K562 (cell line): ENCODE measurements at regions not wholly inside any gene's neighbourhood (a gene's known extent, or its start where the extent isn't known, plus 50 kb on each side); places are given as distances from the start of the nearest gene placed in this dataset.

Experiments used
- BCL6 ChIP-seq: fragments of 250-450 bp; sonication (Bioruptor Pico); IDR thresholded peaks from 2 replicates; pipeline ENCODE4 v1.4.0; 2020
- CBX8 ChIP-seq: fragments of 200-600 bp; sonication (generic); IDR thresholded peaks from 2 replicates; pipeline ENCODE4 v1.6.1; 2012; ENCODE audit warnings: borderline replicate concordance, mixed run types, low read depth, mild to moderate bottlenecking, moderate library complexity, mixed read lengths, low read length, control low read depth, inconsistent platforms; ENCODE audit not compliant: poor library complexity, severe bottlenecking; ENCODE audit errors: extremely low read depth
- ELF1 ChIP-seq: fragments of 200-800 bp; sonication (Bioruptor generic); IDR thresholded peaks from 2 replicates; pipeline ENCODE4 v1.6.1; 2016; ENCODE audit warnings: missing genetic modification characterization, missing compliant biosample characterization
- GABPA ChIP-seq: fragments of 200-800 bp; sonication (Bioruptor generic); conservative IDR thresholded peaks from 2 replicates; pipeline ENCODE4 v1.6.1; 2016; ENCODE audit warnings: low read depth, missing genetic modification characterization, missing compliant biosample characterization
- MCM2 ChIP-seq: fragments of 450-650 bp; IDR thresholded peaks from 2 replicates; pipeline ENCODE4 v1.6.1; 2017; ENCODE audit warnings: low read depth, mild to moderate bottlenecking
- NR2C1 ChIP-seq, 2 experiments: fragments of 450-650 bp; IDR thresholded peaks; 2 replicates each; pipeline ENCODE4 v1.6.1; 2017; ENCODE audit warnings: mild to moderate bottlenecking in 2 of 2, antibody characterized with exemption in 1 of 2, inconsistent platforms in 1 of 2, missing compliant biosample characterization in 1 of 2, missing genetic modification characterization in 1 of 2
- SP1 ChIP-seq: sonication (generic); formaldehyde crosslinking; IDR thresholded peaks from 2 replicates; pipeline ENCODE4 v1.8.1; 2022; ENCODE audit warnings: mild to moderate bottlenecking, missing genetic modification reagents
- ZNF165 ChIP-seq: fragments of 250-450 bp; sonication (Bioruptor Pico); IDR thresholded peaks from 2 replicates; pipeline ENCODE4 v1.4.0; 2020; ENCODE audit warnings: borderline replicate concordance
- TF ChIP-seq, protein P1 (sequence below): IDR thresholded peaks from 2 replicates; pipeline ENCODE4 v1.6.1; 2014; ENCODE audit warnings: antibody characterized with exemption
- TF ChIP-seq, protein P2 (sequence below): fragments of 250-450 bp; sonication (Bioruptor Pico); IDR thresholded peaks from 2 replicates; pipeline ENCODE4 v1.5.0; 2020; ENCODE audit warnings: mild to moderate bottlenecking
- TF ChIP-seq, protein P3 (sequence below): IDR thresholded peaks from 2 replicates; pipeline ENCODE4 v1.6.1; 2011; ENCODE audit warnings: borderline replicate concordance, low read depth, mild to moderate bottlenecking, moderate library complexity, low read length; ENCODE audit not compliant: insufficient read depth, poor library complexity, severe bottlenecking
- TF ChIP-seq, protein P4 (sequence below): fragments of 450-650 bp; IDR thresholded peaks from 2 replicates; pipeline ENCODE4 v1.6.1; 2016; ENCODE audit warnings: antibody characterized with exemption
- TF ChIP-seq, protein P5 (sequence below): IDR thresholded peaks from 3 replicates; pipeline ENCODE4 v1.6.1; 2011; ENCODE audit warnings: borderline replicate concordance, mild to moderate bottlenecking; ENCODE audit not compliant: insufficient read length, insufficient read depth
- TF ChIP-seq, protein P6 (sequence below): fragments of 450-650 bp; IDR thresholded peaks from 2 replicates; pipeline ENCODE4 v1.6.1; 2017; ENCODE audit warnings: antibody characterized with exemption, mild to moderate bottlenecking

DNA sequence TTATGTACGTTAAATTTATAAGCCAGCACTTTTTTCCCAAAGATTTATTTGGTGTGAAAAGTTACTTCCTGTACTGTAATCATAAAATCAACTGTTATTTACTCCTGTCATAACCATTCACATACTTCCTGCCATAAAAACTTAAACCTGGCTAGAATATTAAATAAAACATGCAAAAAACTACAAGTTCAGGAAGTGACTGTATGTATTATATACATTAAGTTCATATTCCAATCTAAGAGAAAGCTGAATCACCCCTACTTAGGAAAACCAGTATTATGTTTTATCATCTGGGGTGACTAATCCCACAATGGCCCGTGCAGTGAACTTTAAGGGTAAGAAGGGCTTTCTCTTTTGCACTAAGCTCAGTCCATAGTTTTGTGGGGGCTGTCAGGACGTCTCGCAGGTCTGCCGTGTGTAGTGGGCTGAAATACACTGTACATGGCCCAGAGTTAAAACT, 183.7 kb upstream of the KLF14 start (continued):
- TF ChIP-seq, protein P1, sequence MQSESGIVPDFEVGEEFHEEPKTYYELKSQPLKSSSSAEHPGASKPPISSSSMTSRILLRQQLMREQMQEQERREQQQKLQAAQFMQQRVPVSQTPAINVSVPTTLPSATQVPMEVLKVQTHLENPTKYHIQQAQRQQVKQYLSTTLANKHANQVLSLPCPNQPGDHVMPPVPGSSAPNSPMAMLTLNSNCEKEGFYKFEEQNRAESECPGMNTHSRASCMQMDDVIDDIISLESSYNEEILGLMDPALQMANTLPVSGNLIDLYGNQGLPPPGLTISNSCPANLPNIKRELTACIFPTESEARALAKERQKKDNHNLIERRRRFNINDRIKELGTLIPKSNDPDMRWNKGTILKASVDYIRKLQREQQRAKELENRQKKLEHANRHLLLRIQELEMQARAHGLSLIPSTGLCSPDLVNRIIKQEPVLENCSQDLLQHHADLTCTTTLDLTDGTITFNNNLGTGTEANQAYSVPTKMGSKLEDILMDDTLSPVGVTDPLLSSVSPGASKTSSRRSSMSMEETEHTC: no peak
- TF ChIP-seq CBX8 (no peak), ZNF165 (no peak), ELF1 (tag) (0 out of 2 replicates have a peak, but pooled peaks have one; percentile 23), MCM2 (no peak), BCL6 (CRISPR knock-in tag) (no peak), SP1 (CRISPR knock-in tag) (no peak), NR2C1 (IDR thresholded peaks at IDR 0.05) (no peak), NR2C1 (tag; IDR thresholded peaks at IDR 0.05) (no peak), GABPA (tag) (peak; percentile 36; the same call in 1 of the 2 replicates)
- TF ChIP-seq, protein P2, sequence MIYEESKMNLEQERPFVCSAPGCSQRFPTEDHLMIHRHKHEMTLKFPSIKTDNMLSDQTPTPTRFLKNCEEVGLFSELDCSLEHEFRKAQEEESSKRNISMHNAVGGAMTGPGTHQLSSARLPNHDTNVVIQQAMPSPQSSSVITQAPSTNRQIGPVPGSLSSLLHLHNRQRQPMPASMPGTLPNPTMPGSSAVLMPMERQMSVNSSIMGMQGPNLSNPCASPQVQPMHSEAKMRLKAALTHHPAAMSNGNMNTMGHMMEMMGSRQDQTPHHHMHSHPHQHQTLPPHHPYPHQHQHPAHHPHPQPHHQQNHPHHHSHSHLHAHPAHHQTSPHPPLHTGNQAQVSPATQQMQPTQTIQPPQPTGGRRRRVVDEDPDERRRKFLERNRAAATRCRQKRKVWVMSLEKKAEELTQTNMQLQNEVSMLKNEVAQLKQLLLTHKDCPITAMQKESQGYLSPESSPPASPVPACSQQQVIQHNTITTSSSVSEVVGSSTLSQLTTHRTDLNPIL: no peak
- TF ChIP-seq, protein P3, sequence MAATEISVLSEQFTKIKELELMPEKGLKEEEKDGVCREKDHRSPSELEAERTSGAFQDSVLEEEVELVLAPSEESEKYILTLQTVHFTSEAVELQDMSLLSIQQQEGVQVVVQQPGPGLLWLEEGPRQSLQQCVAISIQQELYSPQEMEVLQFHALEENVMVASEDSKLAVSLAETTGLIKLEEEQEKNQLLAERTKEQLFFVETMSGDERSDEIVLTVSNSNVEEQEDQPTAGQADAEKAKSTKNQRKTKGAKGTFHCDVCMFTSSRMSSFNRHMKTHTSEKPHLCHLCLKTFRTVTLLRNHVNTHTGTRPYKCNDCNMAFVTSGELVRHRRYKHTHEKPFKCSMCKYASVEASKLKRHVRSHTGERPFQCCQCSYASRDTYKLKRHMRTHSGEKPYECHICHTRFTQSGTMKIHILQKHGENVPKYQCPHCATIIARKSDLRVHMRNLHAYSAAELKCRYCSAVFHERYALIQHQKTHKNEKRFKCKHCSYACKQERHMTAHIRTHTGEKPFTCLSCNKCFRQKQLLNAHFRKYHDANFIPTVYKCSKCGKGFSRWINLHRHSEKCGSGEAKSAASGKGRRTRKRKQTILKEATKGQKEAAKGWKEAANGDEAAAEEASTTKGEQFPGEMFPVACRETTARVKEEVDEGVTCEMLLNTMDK: no peak
- TF ChIP-seq, protein P4, sequence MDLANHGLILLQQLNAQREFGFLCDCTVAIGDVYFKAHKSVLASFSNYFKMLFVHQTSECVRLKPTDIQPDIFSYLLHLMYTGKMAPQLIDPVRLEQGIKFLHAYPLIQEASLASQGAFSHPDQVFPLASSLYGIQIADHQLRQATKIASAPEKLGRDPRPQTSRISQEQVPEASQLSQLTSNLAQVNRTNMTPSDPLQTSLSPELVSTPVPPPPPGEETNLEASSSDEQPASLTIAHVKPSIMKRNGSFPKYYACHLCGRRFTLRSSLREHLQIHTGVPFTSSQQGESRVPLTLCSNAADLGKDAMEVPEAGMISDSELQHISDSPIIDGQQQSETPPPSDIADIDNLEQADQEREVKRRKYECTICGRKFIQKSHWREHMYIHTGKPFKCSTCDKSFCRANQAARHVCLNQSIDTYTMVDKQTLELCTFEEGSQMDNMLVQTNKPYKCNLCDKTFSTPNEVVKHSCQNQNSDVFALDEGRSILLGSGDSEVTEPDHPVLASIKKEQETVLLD: no peak
- TF ChIP-seq, protein P5, sequence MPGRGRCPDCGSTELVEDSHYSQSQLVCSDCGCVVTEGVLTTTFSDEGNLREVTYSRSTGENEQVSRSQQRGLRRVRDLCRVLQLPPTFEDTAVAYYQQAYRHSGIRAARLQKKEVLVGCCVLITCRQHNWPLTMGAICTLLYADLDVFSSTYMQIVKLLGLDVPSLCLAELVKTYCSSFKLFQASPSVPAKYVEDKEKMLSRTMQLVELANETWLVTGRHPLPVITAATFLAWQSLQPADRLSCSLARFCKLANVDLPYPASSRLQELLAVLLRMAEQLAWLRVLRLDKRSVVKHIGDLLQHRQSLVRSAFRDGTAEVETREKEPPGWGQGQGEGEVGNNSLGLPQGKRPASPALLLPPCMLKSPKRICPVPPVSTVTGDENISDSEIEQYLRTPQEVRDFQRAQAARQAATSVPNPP: no peak
- TF ChIP-seq, protein P6, sequence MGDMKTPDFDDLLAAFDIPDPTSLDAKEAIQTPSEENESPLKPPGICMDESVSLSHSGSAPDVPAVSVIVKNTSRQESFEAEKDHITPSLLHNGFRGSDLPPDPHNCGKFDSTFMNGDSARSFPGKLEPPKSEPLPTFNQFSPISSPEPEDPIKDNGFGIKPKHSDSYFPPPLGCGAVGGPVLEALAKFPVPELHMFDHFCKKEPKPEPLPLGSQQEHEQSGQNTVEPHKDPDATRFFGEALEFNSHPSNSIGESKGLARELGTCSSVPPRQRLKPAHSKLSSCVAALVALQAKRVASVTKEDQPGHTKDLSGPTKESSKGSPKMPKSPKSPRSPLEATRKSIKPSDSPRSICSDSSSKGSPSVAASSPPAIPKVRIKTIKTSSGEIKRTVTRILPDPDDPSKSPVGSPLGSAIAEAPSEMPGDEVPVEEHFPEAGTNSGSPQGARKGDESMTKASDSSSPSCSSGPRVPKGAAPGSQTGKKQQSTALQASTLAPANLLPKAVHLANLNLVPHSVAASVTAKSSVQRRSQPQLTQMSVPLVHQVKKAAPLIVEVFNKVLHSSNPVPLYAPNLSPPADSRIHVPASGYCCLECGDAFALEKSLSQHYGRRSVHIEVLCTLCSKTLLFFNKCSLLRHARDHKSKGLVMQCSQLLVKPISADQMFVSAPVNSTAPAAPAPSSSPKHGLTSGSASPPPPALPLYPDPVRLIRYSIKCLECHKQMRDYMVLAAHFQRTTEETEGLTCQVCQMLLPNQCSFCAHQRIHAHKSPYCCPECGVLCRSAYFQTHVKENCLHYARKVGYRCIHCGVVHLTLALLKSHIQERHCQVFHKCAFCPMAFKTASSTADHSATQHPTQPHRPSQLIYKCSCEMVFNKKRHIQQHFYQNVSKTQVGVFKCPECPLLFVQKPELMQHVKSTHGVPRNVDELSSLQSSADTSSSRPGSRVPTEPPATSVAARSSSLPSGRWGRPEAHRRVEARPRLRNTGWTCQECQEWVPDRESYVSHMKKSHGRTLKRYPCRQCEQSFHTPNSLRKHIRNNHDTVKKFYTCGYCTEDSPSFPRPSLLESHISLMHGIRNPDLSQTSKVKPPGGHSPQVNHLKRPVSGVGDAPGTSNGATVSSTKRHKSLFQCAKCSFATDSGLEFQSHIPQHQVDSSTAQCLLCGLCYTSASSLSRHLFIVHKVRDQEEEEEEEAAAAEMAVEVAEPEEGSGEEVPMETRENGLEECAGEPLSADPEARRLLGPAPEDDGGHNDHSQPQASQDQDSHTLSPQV: peak; percentile 48; the same call in 1 of the 2 replicates
